HG03175 (cell line): ENCODE measurements at regions not wholly inside any gene's neighbourhood (a gene's known extent, or its start where the extent isn't known, plus 50 kb on each side); places are given as distances from the start of the nearest gene placed in this dataset.

Experiments used
- ATAC-seq: cut with Tn5 transposase; IDR thresholded peaks from one replicate; pipeline ENCODE4 v1.9.1; 2021; ENCODE audit warnings: mild to moderate bottlenecking, moderate library complexity; ENCODE audit not compliant: unreplicated experiment

- no peak for ATAC-seq
These were observed 391.3 kb downstream of the EFNB2 start for GRCh38 chr13:106143930-106144709.

GRCh38 chr13:106143392-106143791 is 392.1 kb downstream of the EFNB2 start:
- ATAC-seq, result no peak

GRCh38 chr13:106140476-106140875 is 395.0 kb downstream of the EFNB2 start:
- no peak for ATAC-seq

- no peak for ATAC-seq
These were observed 395.5 kb downstream of the EFNB2 start for GRCh38 chr13:106139942-106140341.

GRCh38 chr13:106139377-106139776 is 396.1 kb downstream of the EFNB2 start:
- ATAC-seq, result no peak

GRCh38 chr13:106138620-106139019 is 396.8 kb downstream of the EFNB2 start:
- ATAC-seq, result no peak

- no peak for ATAC-seq
These were observed 402.4 kb downstream of the EFNB2 start for GRCh38 chr13:106133025-106133424.

- ATAC-seq, result no peak
These were observed 403.2 kb downstream of the EFNB2 start for GRCh38 chr13:106132216-106132615.

- no peak for ATAC-seq
These were observed 405.5 kb downstream of the EFNB2 start for GRCh38 chr13:106129993-106130392.

GRCh38 chr13:106129273-106129672 is 406.2 kb downstream of the EFNB2 start:
- no peak for ATAC-seq

- no peak for ATAC-seq
These were observed 413.2 kb downstream of the EFNB2 start for GRCh38 chr13:106122234-106122633.

GRCh38 chr13:106121173-106121754 is 414.2 kb downstream of the EFNB2 start:
- no peak for ATAC-seq

GRCh38 chr13:106118996-106119395 is 416.5 kb downstream of the EFNB2 start:
- ATAC-seq, result no peak

- no peak for ATAC-seq
These were observed 417.4 kb downstream of the EFNB2 start for GRCh38 chr13:106118050-106118449.

- no peak for ATAC-seq
These were observed 417.8 kb downstream of the EFNB2 start for GRCh38 chr13:106117640-106118039.

GRCh38 chr13:106117035-106117434 is 418.4 kb downstream of the EFNB2 start:
- ATAC-seq, result no peak

GRCh38 chr13:106115081-106115480 is 420.4 kb downstream of the EFNB2 start:
- ATAC-seq, result no peak

GRCh38 chr13:106113796-106114195 is 421.7 kb downstream of the EFNB2 start:
- no peak for ATAC-seq

GRCh38 chr13:106112191-106112590 is 423.3 kb downstream of the EFNB2 start:
- ATAC-seq, result no peak

- ATAC-seq, result no peak
These were observed 425.1 kb downstream of the EFNB2 start for GRCh38 chr13:106110241-106110855.

GRCh38 chr13:106109391-106109791 is 426.1 kb downstream of the EFNB2 start:
- no peak for ATAC-seq

- ATAC-seq, result no peak
These were observed 427.1 kb downstream of the EFNB2 start for GRCh38 chr13:106108346-106108745.
